Stimulated activated CD8-positive, alpha-beta memory T cell treated with anti-CD3 and anti-CD28 coated beads, Interleukin-7, amount 100 ng/mL, for 1 hour (primary cell): ENCODE measurements at regions not wholly inside any gene's neighbourhood (a gene's known extent, or its start where the extent isn't known, plus 50 kb on each side); places are given as distances from the start of the nearest gene placed in this dataset.

Source experiments
- DNase-seq, 2 donors: peaks; one replicate each; pipeline ENCODE4 v3.0.0-alpha.2; 2020; ENCODE audit warnings: low read depth in 2 of 2

GRCh38 chr6:43983191-43983590, 144.1 kb downstream of the MRPL14 start:
- DNase-seq = no peak

GRCh38 chr6:43982084-43982625, 145.1 kb downstream of the MRPL14 start:
- DNase-seq = no peak

- no peak for DNase-seq
Observed at GRCh38 chr6:43981363-43981990, 145.8 kb downstream of the MRPL14 start.

GRCh38 chr6:43980004-43980795, 147.1 kb downstream of the MRPL14 start:
- DNase-seq = no peak

- no peak for DNase-seq
Observed at GRCh38 chr6:43979525-43979924, 147.7 kb downstream of the MRPL14 start.

GRCh38 chr6:43978473-43979346, 148.5 kb downstream of the MRPL14 start:
- DNase-seq = no peak

- DNase-seq = no peak
Observed at GRCh38 chr6:43977404-43978111, 149.7 kb downstream of the MRPL14 start.

- no peak for DNase-seq
Observed at GRCh38 chr6:43976706-43977403, 150.4 kb downstream of the MRPL14 start.

DNA sequence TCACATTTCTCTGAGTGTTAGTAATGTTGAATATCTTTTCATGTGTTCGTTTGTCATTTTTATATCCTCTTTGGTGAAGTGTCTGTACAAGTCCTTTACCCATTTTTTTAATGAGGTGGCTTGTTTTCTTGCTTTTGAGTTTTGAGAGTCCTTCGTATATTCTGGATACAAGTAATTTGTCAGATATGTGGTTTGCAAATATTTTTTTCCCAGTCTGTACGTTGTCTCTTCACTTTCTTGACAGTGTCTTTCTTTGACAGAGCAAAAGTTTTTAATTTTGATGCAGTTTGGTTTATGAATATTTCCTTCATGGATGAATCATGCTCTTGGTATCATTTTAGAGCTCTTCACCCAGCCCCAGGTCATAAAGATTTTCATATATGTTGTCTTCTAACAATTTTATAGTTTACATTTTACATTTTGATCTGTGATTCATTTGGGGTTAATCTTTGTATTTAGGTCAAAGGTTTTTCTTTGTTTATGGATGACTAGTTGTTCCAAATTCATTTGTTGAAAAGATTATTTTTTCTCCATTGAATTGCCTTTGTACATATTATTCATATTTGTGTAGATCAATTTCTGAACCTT, 152.5 kb downstream of the MRPL14 start:
- no peak for DNase-seq

DNA sequence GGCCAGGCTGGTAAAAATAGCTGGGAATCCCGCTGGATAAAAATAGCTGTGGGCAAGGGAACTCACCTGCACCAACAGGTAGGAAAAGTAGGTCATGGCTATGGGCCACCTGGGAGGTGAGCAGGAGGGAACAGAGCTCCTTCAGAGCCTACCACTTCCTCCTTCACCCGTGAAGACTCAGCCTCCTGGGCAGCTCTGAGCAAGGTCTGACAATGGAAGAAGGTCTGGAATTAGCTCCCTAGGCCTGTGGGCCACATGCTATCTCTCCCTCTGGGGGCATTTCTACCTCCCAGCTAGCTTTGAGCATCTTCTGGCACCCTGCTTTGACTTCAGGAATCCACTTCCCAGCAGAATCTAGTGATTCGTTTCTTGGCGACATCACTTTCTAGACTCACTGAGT, 153.9 kb downstream of the MRPL14 start:
- no peak for DNase-seq

GRCh38 chr6:43972913-43973300, 154.3 kb downstream of the MRPL14 start:
- DNase-seq = no peak

DNA sequence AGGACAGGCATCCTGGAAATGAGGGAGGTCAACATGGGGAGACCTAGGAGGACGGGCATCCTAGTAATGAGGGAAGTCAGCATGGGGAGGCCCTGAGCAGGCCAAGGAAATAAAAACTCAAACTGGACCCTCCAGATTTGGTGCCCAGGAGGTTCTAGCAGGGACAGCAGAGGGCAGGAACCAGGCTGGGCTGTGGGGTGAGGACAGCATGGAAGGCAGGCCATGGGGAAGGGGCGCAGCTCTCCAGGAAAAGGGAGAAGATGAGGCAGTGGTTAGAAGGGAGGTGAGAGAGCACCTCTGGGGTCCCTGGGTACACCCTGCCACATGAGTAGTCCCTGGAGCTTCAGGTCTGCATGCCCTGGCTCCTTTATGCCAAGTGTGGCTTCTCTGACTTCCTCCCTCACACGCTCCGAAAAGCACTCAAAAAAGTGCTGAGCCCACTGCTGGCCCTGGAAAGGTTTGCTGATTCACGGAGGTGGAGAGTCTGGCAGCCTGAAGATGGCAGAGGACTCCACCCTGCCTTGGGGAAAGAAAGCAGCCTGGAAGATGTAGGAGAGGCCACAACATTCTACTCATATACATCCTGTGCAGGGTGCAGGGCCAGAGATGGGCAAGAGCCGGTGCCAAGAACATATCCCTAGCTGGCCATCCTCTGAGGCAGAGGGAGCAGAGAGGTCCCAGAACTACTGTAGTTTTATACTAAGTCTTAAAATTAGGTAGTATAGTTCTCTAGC, 154.9 kb downstream of the MRPL14 start:
- DNase-seq = no peak

DNA sequence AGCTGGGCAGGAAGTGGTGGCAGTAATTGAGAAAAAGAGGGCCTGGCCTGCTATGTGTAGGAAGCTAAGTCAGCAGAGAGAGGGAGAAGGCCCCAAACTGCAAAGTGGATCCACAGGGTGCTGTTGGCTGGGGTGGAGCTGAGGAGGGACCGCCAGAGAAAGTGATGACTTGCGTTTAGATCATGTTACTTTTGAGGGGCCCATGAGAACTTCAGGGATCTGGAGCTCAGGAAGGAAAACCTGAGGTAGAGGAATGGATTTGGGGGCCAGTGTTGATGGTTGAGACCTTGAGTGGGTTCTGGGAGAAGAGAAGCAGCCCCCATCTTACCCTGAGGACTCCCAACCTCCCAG, 155.5 kb downstream of the MRPL14 start:
- DNase-seq = no peak

DNA sequence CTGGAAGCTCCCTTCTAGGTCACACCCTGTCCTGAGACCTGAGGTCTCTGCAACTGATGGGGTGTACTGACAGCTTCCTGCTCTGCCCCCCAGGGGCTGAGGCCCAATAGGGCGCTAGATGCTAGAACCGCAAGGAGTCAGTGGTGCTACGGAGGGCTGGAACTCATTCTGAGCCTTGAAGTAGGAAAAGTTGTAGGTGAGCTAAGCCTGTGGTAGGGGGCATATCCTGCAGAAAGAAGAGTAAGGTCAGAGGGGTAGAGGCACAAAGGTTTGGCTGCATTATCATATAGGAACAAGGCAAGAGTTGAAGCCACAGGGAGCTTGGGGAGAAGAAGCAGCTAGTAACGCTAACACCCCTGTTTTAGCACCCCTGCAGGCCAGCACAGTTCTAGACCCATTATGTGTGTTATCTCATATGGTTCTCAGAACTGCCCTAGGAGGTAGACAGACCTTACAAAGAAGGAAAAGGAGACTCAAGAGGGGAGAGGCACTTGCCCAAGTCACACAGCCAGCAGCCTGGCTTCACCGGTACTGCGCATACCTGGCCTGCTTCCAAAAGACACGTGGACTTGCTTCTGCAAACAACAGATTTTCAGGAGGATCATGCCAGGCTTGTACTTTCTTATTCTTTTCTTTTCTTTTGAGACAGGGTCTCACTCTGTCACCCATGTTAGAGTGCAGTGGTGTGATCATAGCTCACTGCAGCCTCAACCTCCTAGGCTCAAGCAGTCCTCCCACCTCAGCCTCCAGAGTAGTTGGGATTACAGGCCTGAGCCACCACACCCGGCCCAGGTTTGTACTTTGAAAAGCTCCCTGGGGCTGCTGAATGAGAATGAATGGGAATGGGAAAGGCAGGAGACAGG, 156.1 kb downstream of the MRPL14 start:
- no peak for DNase-seq

GRCh38 chr6:43970068-43970912, 157.0 kb downstream of the MRPL14 start:
- no peak for DNase-seq

DNA sequence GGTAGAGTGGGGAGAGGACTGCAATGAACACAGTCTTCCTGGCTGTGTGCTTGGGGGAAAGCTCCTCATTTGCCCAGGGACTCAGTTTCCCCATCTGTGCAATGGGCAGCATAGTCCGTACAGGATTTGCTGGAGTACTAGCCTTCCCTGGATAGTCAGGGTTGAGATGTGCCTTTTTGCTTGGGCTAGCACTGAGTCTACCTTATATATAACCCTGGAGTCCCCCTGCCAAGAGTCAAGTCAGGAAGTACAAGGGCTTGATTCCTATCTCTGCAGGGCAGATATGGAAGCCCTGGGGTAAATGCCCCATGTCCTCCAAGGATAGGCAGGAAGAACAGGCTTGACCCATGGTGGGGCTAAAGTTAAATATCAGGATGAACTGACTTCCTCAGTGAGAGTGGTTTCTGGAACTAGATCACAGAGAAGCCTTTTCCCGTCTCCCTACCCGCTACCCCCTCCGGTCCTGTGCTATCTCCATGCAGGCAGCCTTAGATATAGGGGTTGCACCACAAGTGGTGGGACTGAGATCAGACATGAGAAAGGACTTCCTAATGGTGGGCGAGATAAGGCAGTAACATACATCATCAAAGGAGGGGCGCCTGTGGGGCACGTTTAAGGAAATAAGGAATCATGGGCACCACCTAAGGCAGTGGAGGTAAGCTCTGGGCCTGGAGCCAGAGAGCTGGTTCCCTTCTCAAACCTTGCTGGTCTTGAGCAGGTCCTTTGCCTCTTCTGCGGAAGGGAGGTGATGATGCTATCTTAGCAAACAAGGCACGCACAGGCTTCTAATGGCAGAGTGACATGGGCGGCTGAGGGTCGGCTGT, 157.9 kb downstream of the MRPL14 start:
- no peak for DNase-seq
